ENCODE measurements at regions not wholly inside any gene's neighbourhood (a gene's known extent, or its start where the extent isn't known, plus 50 kb on each side); places are given as distances from the start of the nearest gene placed in this dataset.

DNA sequence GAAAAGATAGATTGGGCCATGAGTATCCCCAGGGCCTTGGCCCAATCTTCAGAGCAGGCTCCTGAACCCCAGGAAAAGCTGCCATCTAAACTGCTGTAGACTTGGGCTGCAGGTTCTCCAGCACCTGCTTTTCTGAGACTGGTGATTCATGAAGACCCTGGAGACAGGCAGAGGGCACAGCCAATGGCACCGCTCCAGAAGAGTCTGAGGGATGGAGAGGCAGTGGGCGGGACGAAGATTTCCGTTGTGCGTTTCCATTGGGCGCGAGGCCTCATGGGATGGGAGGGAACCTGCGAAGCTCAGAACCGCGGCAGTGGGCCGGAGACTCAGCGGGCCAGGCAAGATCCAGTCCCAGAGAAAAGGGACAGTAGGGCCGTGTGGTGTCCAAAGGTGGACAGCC, 375.1 kb downstream of the IPO8 start:
- H3K4me2 ChIP-seq (replicated peaks; ENCODE audit: low read depth, low read length, poor library complexity, severe bottlenecking) = no peak overlapping the region
- Mint-ChIP-seq H3K4me3 (no peak overlapping the region), H3K4me1 (no peaks in the 10 kb centered on the region), H3K27me3 (no peaks in the 10 kb centered on the region), H3K27ac (no peak overlapping the region), H3K9me3 (ENCODE audit: insufficient read depth) (peaks cover 2% of the 10 kb centered on the region)
- H3K9me3 ChIP-seq (ENCODE audit: control extremely low read depth in 1 of 3, control insufficient read depth in 2 of 3, insufficient read depth in 1 of 3, low read length in 2 of 3) = peaks cover 0 to 18% (median 2%) of the 10 kb centered on the region in 3 donors
- no peaks in the 10 kb centered on the region for H3K79me2 ChIP-seq (ENCODE audit: control insufficient read depth, insufficient read depth, low read length)
- intact Hi-C loops (cut with micrococcal nuclease) = no loop called here
- no peak overlapping the region for H3K9ac ChIP-seq (ENCODE audit: low read length)
- no peak for DNase-seq
- WGBS (ENCODE audit: insufficient coverage) = 99% methylated on average over 13 of the region's 13 CpGs
- H3K4me1 ChIP-seq (ENCODE audit: control insufficient read depth in 2 of 2, insufficient read depth in 2 of 2, low read length in 2 of 2) = no peaks in the 10 kb centered on the region
- H3K36me3 ChIP-seq (replicated peaks in 1 of 2; ENCODE audit: control extremely low read depth in 1 of 2, control insufficient read depth in 1 of 2, extremely low read depth in 1 of 2, insufficient read depth in 2 of 2, low read length in 1 of 2) = no peaks in the 10 kb centered on the region
- H2AFZ ChIP-seq (ENCODE audit: insufficient read depth, low read depth, low read length, poor library complexity, severe bottlenecking) = no peak overlapping the region
- CTCF ChIA-PET = no interaction called here
- H3K4me3 ChIP-seq (ENCODE audit: control extremely low read depth in 1 of 5, extremely low read depth in 1 of 5, insufficient read depth in 1 of 5, low read depth in 2 of 5, low read length in 4 of 5) = no peak overlapping the region
- H4K20me1 ChIP-seq (ENCODE audit: control insufficient read depth, insufficient read depth, low read length, poor library complexity, severe bottlenecking) = no peaks in the 10 kb centered on the region
- no peak overlapping the region for H3K27ac ChIP-seq (ENCODE audit: low read length in 2 of 2)
- no peak for TF ChIP-seq EZH2 (IDR thresholded peaks at IDR 0.05; ENCODE audit: borderline replicate concordance, insufficient read depth, low read depth, low read length, poor library complexity, severe bottlenecking)
- TF ChIP-seq, protein P1, sequence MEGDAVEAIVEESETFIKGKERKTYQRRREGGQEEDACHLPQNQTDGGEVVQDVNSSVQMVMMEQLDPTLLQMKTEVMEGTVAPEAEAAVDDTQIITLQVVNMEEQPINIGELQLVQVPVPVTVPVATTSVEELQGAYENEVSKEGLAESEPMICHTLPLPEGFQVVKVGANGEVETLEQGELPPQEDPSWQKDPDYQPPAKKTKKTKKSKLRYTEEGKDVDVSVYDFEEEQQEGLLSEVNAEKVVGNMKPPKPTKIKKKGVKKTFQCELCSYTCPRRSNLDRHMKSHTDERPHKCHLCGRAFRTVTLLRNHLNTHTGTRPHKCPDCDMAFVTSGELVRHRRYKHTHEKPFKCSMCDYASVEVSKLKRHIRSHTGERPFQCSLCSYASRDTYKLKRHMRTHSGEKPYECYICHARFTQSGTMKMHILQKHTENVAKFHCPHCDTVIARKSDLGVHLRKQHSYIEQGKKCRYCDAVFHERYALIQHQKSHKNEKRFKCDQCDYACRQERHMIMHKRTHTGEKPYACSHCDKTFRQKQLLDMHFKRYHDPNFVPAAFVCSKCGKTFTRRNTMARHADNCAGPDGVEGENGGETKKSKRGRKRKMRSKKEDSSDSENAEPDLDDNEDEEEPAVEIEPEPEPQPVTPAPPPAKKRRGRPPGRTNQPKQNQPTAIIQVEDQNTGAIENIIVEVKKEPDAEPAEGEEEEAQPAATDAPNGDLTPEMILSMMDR (IDR thresholded peaks at IDR 0.05) = no peak
- POLR2A ChIA-PET = no interaction called here
- ATAC-seq (ENCODE audit: low read depth) = no peak
- no peaks in the 10 kb centered on the region for H3K27me3 ChIP-seq (replicated peaks in 1 of 4; ENCODE audit: control extremely low read depth in 1 of 4, control insufficient read depth in 3 of 4, insufficient read depth in 4 of 4, low read length in 3 of 4)

DNA sequence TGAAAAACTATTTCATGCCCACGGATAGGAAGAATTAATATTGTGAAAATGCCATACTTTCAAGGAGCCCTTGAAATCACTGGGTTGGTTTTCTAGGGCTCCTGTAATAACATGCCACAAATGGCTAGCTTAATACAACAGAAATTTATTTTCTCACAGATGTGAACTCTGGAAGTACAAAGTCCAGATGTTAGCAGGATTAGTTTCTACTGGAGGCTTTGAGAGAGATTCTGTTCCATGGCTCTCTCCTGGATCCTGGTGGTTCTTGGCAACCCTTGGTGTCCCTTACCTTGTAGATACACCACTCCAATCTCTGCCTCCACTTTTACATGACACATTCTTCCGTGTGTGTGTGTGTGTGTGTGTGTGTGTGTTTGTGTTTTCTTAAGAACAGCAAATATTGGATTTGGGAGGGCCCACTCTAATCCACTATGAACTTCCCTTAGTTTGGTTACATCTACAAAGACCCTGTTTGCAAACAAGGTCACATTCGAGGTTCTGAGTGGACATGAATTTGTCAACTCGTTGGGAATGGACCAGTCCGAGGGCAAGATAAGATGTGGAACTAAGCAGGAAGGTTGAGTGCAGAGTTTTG, 381.1 kb downstream of the IPO8 start:
- no peaks in the 10 kb centered on the region for H3K27me3 Mint-ChIP-seq
- DNase-seq (no peak), ATAC-seq (ENCODE audit: low read depth) (no peak)
- Histone ChIP-seq H3K27ac (ENCODE audit: low read length in 2 of 2) (no peak overlapping the region), H3K27me3 (replicated peaks in 1 of 4; ENCODE audit: control extremely low read depth in 1 of 4, control insufficient read depth in 3 of 4, insufficient read depth in 4 of 4, low read length in 3 of 4) (no peaks in the 10 kb centered on the region), H3K36me3 (replicated peaks in 1 of 2; ENCODE audit: control extremely low read depth in 1 of 2, control insufficient read depth in 1 of 2, extremely low read depth in 1 of 2, insufficient read depth in 2 of 2, low read length in 1 of 2) (no peaks in the 10 kb centered on the region), H3K4me3 (ENCODE audit: control extremely low read depth in 1 of 5, extremely low read depth in 1 of 5, insufficient read depth in 1 of 5, low read depth in 2 of 5, low read length in 4 of 5) (no peak overlapping the region), H4K20me1 (ENCODE audit: control insufficient read depth, insufficient read depth, low read length, poor library complexity, severe bottlenecking) (no peaks in the 10 kb centered on the region), H3K9ac (ENCODE audit: low read length) (no peak overlapping the region), H3K79me2 (ENCODE audit: control insufficient read depth, insufficient read depth, low read length) (no peaks in the 10 kb centered on the region), H3K4me2 (replicated peaks; ENCODE audit: low read depth, low read length, poor library complexity, severe bottlenecking) (no peak overlapping the region), H3K4me1 (ENCODE audit: control insufficient read depth in 2 of 2, insufficient read depth in 2 of 2, low read length in 2 of 2) (no peaks in the 10 kb centered on the region), H2AFZ (ENCODE audit: insufficient read depth, low read depth, low read length, poor library complexity, severe bottlenecking) (no peak overlapping the region), H3K9me3 (ENCODE audit: control extremely low read depth in 1 of 3, control insufficient read depth in 2 of 3, insufficient read depth in 1 of 3, low read length in 2 of 3) (peaks cover 0 to 11% (median 0%) of the 10 kb centered on the region in 3 donors)
- H3K27ac Mint-ChIP-seq = no peak overlapping the region
- WGBS (ENCODE audit: insufficient coverage) = 40% methylated on average over 3 of the region's 5 CpGs
- ChIA-PET POLR2A (no interaction called here), CTCF (no interaction called here)
- TF ChIP-seq, protein P1 (IDR thresholded peaks at IDR 0.05) = no peak
- TF ChIP-seq EZH2 (IDR thresholded peaks at IDR 0.05; ENCODE audit: borderline replicate concordance, insufficient read depth, low read depth, low read length, poor library complexity, severe bottlenecking) = no peak
- intact Hi-C loops (cut with micrococcal nuclease) = no loop called here
- H3K4me3 Mint-ChIP-seq = no peak overlapping the region
- H3K4me1 Mint-ChIP-seq = no peaks in the 10 kb centered on the region
- H3K9me3 Mint-ChIP-seq (ENCODE audit: insufficient read depth) = peaks cover 12% of the 10 kb centered on the region
